A673 (cell line): ENCODE measurements at regions not wholly inside any gene's neighbourhood (a gene's known extent, or its start where the extent isn't known, plus 50 kb on each side); places are given as distances from the start of the nearest gene placed in this dataset.
"Not testable (repeated sequence)": the region's sequence is repeated elsewhere in the genome, so short reads cannot be mapped to it uniquely, and the experiment has no call there.

Experiments used
- CTCF ChIP-seq: fragments of 300-800, 200-600 bp; sonication (generic); conservative IDR thresholded peaks from 2 replicates; pipeline ENCODE4 v1.5.1; 2017; ENCODE audit warnings: low read depth, mild to moderate bottlenecking, antibody characterized with exemption, low read length, moderate library complexity, mixed read lengths
- EZH2 ChIP-seq: fragments of 200-600 bp; sonication (generic); IDR thresholded peaks from 2 replicates; pipeline ENCODE4 v1.6.1; 2017; ENCODE audit warnings: borderline replicate concordance, low read depth, mild to moderate bottlenecking, mixed read lengths, antibody characterized with exemption, low read length; ENCODE audit not compliant: poor library complexity, severe bottlenecking

- not testable (repeated sequence) for TF ChIP-seq CTCF, EZH2
Measured at GRCh38 chr3:51599638-51600037, 61.1 kb downstream of the RAD54L2 start.
